ENCODE measurements at regions not wholly inside any gene's neighbourhood (a gene's known extent, or its start where the extent isn't known, plus 50 kb on each side); places are given as distances from the start of the nearest gene placed in this dataset.

- FAIRE-seq (no peak), DNase-seq (ENCODE audit: low read depth in 1 of 2, low spot score in 2 of 2) (no peak)
- Histone ChIP-seq H3K4ac (replicated peaks; ENCODE audit: insufficient read length, low read depth, low read length) (no peak overlapping the region), H4K5ac (ENCODE audit: insufficient read length, low read depth, low read length) (no peak overlapping the region), H3K23ac (ENCODE audit: insufficient read length) (no peak overlapping the region), H3K18ac (ENCODE audit: extremely low read depth, low read length) (no peak overlapping the region), H3K9ac (replicated peaks in 1 of 4; ENCODE audit: extremely low read depth in 1 of 4, low read depth in 3 of 4, low read length in 3 of 4) (no peak overlapping the region), H2BK20ac (ENCODE audit: low read length) (no peak overlapping the region), H2AK5ac (ENCODE audit: low read depth, low read length) (no peak overlapping the region), H3K9me3 (ENCODE audit: insufficient read depth in 2 of 2, low read depth in 1 of 2, low read length in 1 of 2) (no peaks in the 10 kb centered on the region), H3K4me1 (replicated peaks in 1 of 4; ENCODE audit: control insufficient read depth in 3 of 4, insufficient read depth in 4 of 4, low read length in 3 of 4) (no peaks in the 10 kb centered on the region), H3K79me1 (ENCODE audit: low read depth, low read length) (no peaks in the 10 kb centered on the region), H4K20me1 (replicated peaks in 1 of 2; ENCODE audit: control insufficient read depth in 1 of 2, insufficient read depth in 2 of 2, low read length in 2 of 2) (no peaks in the 10 kb centered on the region), H2BK15ac (ENCODE audit: low read length) (no peak overlapping the region), H3K4me3 (ENCODE audit: extremely low read depth in 1 of 4, insufficient read depth in 2 of 4, low read depth in 3 of 4, low read length in 4 of 4) (no peak overlapping the region), H2BK5ac (ENCODE audit: low read depth, low read length) (no peak overlapping the region), H3K23me2 (ENCODE audit: low read depth, low read length) (no peaks in the 10 kb centered on the region), H2AFZ (ENCODE audit: low read length) (no peak overlapping the region), H4K8ac (ENCODE audit: extremely low read depth, insufficient read depth, low read length) (no peak overlapping the region), H3K27ac (ENCODE audit: low read depth, low read length) (no peak overlapping the region), H4K91ac (replicated peaks; ENCODE audit: insufficient read length, low read length) (no peak overlapping the region), H2BK120ac (replicated peaks; ENCODE audit: low read depth, low read length) (no peak overlapping the region), H2BK12ac (ENCODE audit: low read depth, low read length) (no peak overlapping the region), H3K4me2 (ENCODE audit: insufficient read depth in 1 of 2, low read depth in 2 of 2, low read length in 2 of 2) (no peak overlapping the region), H3K27me3 (replicated peaks in 1 of 4; ENCODE audit: control insufficient read depth in 3 of 4, extremely low read depth in 1 of 4, insufficient read depth in 3 of 4, low read length in 3 of 4) (no peaks in the 10 kb centered on the region), H3K79me2 (ENCODE audit: control insufficient read depth in 1 of 2, insufficient read depth in 2 of 2, low read length in 2 of 2) (no peaks in the 10 kb centered on the region), H3K36me3 (ENCODE audit: control insufficient read depth in 2 of 4, insufficient read depth in 4 of 4, low read length in 3 of 4) (no peaks in the 10 kb centered on the region), H3K14ac (ENCODE audit: insufficient read length) (no peak overlapping the region), H3K56ac (replicated peaks; ENCODE audit: insufficient read length, low read depth, low read length) (no peak overlapping the region)
- WGBS, 2 experiments (ENCODE audit: extremely low coverage in 1 of 2, insufficient coverage in 1 of 2, insufficient read length in 1 of 2, insufficient replicate concordance in 2 of 2, low coverage in 1 of 2, low lambda C conversion rate in 2 of 2, missing lambda C conversion rate in 1 of 2): 93% methylated on average over 2 of the region's 2 CpGs; no CpG with 5 or more reads in 1 of the 2 experiments
- ChIA-PET POLR2A (ENCODE audit: partially characterized antibody) (no interaction called here), CTCF (ENCODE audit: partially characterized antibody) (no interaction called here)
- no peak for TF ChIP-seq YY1 (IDR thresholded peaks at IDR 0.05; ENCODE audit: low read depth, low read length)
- no peak for TF ChIP-seq USF2 (IDR thresholded peaks at IDR 0.05; ENCODE audit: low read length)
- TF ChIP-seq SP1 (IDR thresholded peaks at IDR 0.05; ENCODE audit: low read depth, low read length): no peak
- no peak for TF ChIP-seq POU5F1 (IDR thresholded peaks at IDR 0.05; ENCODE audit: low read depth, low read length)
- TF ChIP-seq ZNF274 (IDR thresholded peaks at IDR 0.05; ENCODE audit: borderline replicate concordance, extremely low read depth, low read length): no peak
Observed at GRCh38 chr13:76439546-76439945, 446.7 kb downstream of the KCTD12 start.

All from H1 (cell line).